ENCODE measurements at regions not wholly inside any gene's neighbourhood (a gene's known extent, or its start where the extent isn't known, plus 50 kb on each side); places are given as distances from the start of the nearest gene placed in this dataset.

DNA sequence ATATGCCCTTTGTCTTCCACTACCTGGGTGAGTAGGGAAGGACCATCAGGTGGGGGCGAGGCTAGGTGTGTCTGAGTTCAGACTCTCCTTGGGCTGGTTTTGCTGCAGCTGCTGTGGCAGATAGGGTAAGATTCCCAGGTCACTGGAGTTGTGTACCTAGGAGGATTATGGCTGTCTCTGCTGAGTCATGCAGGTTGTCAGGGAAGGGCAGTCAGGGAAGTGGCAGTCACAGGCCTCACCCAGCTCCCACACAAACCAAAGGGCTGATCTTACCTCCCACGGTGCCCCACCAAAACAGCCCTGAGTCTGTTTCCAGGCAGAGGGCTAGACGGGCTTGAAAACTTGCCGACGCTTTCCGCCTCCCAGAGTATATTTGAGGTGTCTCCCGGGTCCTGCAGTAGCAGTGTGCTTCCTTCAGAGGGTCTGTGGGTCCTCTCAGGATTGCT lies 201.6 kb upstream of the PLXNA2 start:
- peaks cover 8% of the 10 kb centered on the region for H3K4me1 ChIP-seq (replicated peaks)
- H3K27me3 ChIP-seq (replicated peaks) = no peaks in the 10 kb centered on the region
- no peak overlapping the region for H3K27ac ChIP-seq
- H3K9me3 ChIP-seq (replicated peaks) = no peaks in the 10 kb centered on the region; the same call in 1 of the 2 replicates
- no peak for DNase-seq (ENCODE audit: low read depth in 1 of 2, low spot score in 2 of 2)
- H3K4me3 ChIP-seq = no peak overlapping the region
- H3K36me3 ChIP-seq = no peaks in the 10 kb centered on the region

DNA sequence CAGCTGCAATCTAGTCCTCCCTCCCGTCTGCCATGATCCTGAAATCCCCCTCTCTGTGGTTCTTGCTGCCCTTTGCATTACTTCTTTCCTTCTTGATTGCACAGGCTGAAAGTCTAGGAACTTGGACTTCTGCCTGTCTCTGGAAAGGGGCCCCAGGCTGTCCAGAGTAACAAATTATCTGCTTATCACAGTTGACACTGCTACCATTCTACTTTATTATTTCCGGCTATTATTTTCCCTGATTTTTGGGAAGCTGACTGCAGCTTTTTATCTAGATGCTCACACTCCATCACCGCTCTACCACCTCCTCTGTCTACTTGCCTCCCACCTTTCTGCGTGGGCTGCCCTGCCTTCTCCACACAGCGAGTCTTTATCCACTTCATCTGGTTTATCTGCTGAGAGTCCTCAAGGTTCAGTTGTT lies 202.1 kb upstream of the PLXNA2 start:
- H3K4me3 ChIP-seq = no peak overlapping the region
- H3K27me3 ChIP-seq (replicated peaks) = no peaks in the 10 kb centered on the region
- DNase-seq (ENCODE audit: low read depth in 1 of 2, low spot score in 2 of 2) = no peak
- peaks cover 8% of the 10 kb centered on the region for H3K4me1 ChIP-seq (replicated peaks)
- no peak overlapping the region for H3K27ac ChIP-seq
- H3K36me3 ChIP-seq = no peaks in the 10 kb centered on the region
- no peaks in the 10 kb centered on the region; the same call in 1 of the 2 replicates for H3K9me3 ChIP-seq (replicated peaks)

DNA sequence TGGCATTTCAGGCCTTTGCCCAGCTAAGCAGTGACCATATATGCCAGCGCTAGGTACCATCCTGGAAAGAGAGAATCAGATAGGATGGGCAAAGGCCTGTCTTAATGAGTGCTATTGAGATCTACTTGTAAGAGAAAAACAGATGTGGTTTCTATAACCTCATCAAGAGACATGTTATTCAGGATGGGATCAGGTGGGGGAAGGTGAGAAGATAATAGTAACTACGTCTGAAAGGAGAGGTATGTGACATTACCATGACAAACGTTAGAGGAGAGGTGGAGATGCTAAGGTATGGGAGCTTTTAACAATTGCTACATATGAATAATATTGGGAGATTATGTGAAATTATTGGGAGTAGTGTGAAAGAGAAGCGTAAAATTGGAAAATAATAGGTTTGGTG lies 204.2 kb upstream of the PLXNA2 start:
- H3K27ac ChIP-seq = no peak overlapping the region
- no peak for DNase-seq (ENCODE audit: low read depth in 1 of 2, low spot score in 2 of 2)

DNA sequence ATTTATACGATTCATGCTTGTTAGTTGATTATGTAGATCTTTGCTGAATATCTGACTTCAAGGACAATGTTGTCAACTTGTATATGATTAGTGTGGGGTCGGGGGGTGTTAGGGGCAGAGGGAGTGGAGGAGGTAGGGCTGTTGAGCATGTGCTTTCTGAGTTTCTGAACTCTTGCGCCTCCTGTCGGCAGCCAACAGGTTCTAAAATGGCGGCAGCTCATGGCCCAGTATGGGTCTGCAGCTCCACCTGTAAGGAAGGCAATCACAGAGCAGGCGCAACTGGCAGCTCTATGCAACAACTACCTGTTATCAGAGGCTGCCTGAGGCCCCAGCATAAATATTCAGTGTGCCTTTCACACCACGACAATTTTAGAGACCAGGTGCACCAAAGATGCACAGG lies 205.8 kb upstream of the PLXNA2 start:
- no peaks in the 10 kb centered on the region for H3K36me3 ChIP-seq
- no peaks in the 10 kb centered on the region for H3K9me3 ChIP-seq (replicated peaks)

More for the DNA sequence above, 204.2 kb upstream of the PLXNA2 start:
- no peaks in the 10 kb centered on the region for H3K9me3 ChIP-seq (replicated peaks)
- no peak overlapping the region for H3K4me3 ChIP-seq
- no peaks in the 10 kb centered on the region for H3K27me3 ChIP-seq (replicated peaks)
- no peaks in the 10 kb centered on the region for H3K36me3 ChIP-seq
- peaks cover 8% of the 10 kb centered on the region for H3K4me1 ChIP-seq (replicated peaks)

DNA sequence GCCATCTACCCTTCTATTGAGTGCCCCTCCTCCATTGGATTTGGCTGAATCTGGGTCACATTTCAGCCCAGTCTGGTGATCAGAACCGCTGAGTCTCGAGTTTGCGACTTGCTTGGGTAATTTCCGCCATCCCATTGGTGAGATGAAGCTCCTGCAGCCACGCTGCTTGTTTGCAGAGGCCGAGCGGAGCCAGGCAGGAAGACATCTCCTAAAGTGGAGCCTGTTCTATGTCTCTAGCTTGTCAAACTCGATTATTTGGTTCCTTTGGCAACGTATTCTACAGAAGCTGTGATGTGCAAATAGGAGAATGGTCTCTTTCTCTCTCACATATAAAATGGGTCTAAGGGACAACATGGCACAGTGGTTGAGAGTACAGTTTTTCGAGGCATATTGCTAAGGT lies 206.8 kb upstream of the PLXNA2 start:
- H3K27ac ChIP-seq = no peak overlapping the region
- no peaks in the 10 kb centered on the region for H3K27me3 ChIP-seq (replicated peaks)
- no peaks in the 10 kb centered on the region for H3K9me3 ChIP-seq (replicated peaks)
- H3K4me1 ChIP-seq (replicated peaks) = peaks cover 8% of the 10 kb centered on the region
- no peaks in the 10 kb centered on the region for H3K36me3 ChIP-seq
- DNase-seq (ENCODE audit: low read depth in 1 of 2, low spot score in 2 of 2) = no peak
- H3K4me3 ChIP-seq = no peak overlapping the region

More for the DNA sequence above, 205.8 kb upstream of the PLXNA2 start:
- no peak for DNase-seq (ENCODE audit: low read depth in 1 of 2, low spot score in 2 of 2)
- Histone ChIP-seq H3K27me3 (replicated peaks) (no peaks in the 10 kb centered on the region), H3K4me1 (replicated peaks) (peaks cover 8% of the 10 kb centered on the region), H3K27ac (no peak overlapping the region), H3K4me3 (no peak overlapping the region)

DNA sequence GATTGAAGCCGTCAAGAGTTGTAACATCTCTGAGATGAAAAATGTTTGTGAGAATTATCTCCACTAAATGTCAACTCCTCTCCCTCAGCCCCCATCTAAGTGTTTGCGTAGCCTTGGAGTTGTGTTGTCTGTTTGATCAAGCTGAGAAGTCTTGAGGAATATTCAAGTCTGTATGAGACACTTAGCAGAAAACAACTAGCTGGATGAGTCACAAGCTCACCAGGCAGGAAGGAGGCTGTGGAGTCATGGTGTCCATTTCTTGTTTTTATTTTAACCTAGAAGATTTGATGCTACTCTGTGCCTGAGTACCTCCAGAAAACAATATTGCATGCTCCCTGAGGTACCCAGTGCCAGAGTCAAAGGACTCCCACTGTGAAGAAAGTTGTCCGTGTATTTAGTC lies 211.6 kb upstream of the PLXNA2 start:
- H3K4me3 ChIP-seq = no peak overlapping the region
- DNase-seq (ENCODE audit: low read depth in 1 of 2, low spot score in 2 of 2) = peak in 1 of 2 experiments; percentile 36
- no peaks in the 10 kb centered on the region for H3K9me3 ChIP-seq (replicated peaks)
- no peaks in the 10 kb centered on the region for H3K36me3 ChIP-seq
- H3K27me3 ChIP-seq (replicated peaks) = no peaks in the 10 kb centered on the region
- peaks cover 7% of the 10 kb centered on the region for H3K4me1 ChIP-seq (replicated peaks)
- no peak overlapping the region for H3K27ac ChIP-seq

DNA sequence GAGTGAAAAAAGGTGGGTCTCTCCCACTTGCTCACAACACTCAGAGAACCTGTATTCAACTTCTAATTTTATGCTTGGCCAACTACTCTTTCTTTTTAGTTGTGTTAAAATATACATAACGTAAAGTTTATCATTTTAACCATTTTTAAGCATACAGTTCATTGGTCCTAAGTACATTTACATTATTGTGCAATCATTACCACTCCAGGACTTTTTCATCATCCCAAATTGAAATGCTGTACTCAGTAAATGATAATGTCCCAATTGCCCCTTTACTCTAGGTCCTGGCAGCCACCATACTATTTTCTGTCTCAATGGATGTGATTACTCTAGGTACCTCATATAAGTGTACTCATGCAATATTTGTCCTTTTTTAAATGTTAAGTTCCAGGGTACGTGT lies 212.3 kb upstream of the PLXNA2 start:
- peaks cover 7% of the 10 kb centered on the region for H3K4me1 ChIP-seq (replicated peaks)
- no peaks in the 10 kb centered on the region for H3K27me3 ChIP-seq (replicated peaks)
- DNase-seq (ENCODE audit: low read depth in 1 of 2, low spot score in 2 of 2) = no peak
- H3K27ac ChIP-seq = no peak overlapping the region
- H3K9me3 ChIP-seq (replicated peaks) = no peaks in the 10 kb centered on the region
- no peak overlapping the region for H3K4me3 ChIP-seq
- H3K36me3 ChIP-seq = no peaks in the 10 kb centered on the region

DNA sequence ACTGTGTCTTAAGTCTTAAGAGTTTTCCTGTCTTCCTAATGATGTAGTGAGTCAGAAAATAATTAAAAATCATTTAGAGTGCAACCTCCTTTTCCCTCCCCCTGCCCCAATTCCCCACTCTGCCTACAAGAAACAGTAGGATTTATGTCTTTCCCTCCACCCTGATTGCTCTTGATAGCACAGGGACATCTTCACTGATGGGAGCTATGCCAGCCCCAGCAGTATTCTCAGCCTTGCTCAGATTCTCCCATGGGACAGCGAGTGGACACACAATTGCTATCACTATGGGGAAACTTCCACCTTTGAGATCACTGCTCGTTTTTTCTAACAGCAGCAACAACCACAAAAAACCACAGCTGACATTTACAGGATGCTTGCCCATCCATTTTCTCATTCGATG lies 216.6 kb upstream of the PLXNA2 start:
- H3K4me3 ChIP-seq = no peak overlapping the region
- H3K27ac ChIP-seq = no peak overlapping the region
- H3K27me3 ChIP-seq (replicated peaks) = no peaks in the 10 kb centered on the region
- H3K36me3 ChIP-seq = no peaks in the 10 kb centered on the region
- H3K9me3 ChIP-seq (replicated peaks) = no peaks in the 10 kb centered on the region
- no peak for DNase-seq (ENCODE audit: low read depth in 1 of 2, low spot score in 2 of 2)
- H3K4me1 ChIP-seq (replicated peaks) = peaks cover 4% of the 10 kb centered on the region

DNA sequence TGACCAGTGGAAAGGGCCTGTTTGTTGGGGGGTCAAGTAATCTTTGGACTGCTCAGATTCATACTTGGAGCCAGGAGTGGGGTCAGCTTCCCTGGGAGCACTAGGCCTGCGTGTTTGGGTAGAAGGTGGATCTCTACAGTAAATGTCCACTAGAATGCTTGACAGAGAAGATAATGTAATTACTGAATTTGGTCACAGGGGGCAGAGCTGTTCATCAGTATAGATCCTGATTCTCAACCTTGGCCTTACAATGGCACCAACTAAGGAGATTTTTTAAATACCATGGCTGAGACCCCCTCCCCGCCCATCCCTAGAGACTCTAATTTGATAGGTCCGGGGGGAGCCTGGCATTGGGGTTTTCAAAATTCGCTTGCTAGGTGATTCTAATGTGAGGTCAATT lies 217.5 kb upstream of the PLXNA2 start:
- H3K27me3 ChIP-seq (replicated peaks) = no peaks in the 10 kb centered on the region
- H3K36me3 ChIP-seq = no peaks in the 10 kb centered on the region
- H3K27ac ChIP-seq = no peak overlapping the region
- no peaks in the 10 kb centered on the region for H3K9me3 ChIP-seq (replicated peaks)
- DNase-seq (ENCODE audit: low read depth in 1 of 2, low spot score in 2 of 2) = no peak
- H3K4me3 ChIP-seq = no peak overlapping the region
- no peaks in the 10 kb centered on the region for H3K4me1 ChIP-seq (replicated peaks)

DNA sequence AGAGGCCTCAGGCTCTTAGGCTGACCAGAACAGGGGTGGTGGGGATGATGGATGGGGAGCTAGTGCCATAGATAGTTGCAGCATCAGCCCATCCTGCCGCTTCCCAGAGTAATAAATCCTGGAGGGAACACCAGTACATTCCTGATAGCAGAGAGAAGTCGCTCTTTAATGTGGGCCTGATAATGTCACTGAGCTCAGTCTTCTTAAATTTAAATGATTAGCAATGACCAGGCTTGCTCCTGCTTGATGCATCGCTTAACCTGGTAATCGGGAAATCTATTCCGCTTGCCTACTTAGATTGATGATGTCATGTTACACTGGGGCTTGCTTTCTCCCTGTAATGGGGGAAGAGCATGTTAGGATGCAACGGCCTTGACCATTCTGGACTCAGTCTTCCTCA lies 218.6 kb upstream of the PLXNA2 start:
- DNase-seq (ENCODE audit: low read depth in 1 of 2, low spot score in 2 of 2) = no peak
- Histone ChIP-seq H3K9me3 (replicated peaks) (no peaks in the 10 kb centered on the region), H3K27ac (no peak overlapping the region), H3K36me3 (no peaks in the 10 kb centered on the region), H3K4me3 (no peak overlapping the region), H3K4me1 (replicated peaks) (no peaks in the 10 kb centered on the region), H3K27me3 (replicated peaks) (no peaks in the 10 kb centered on the region)

DNA sequence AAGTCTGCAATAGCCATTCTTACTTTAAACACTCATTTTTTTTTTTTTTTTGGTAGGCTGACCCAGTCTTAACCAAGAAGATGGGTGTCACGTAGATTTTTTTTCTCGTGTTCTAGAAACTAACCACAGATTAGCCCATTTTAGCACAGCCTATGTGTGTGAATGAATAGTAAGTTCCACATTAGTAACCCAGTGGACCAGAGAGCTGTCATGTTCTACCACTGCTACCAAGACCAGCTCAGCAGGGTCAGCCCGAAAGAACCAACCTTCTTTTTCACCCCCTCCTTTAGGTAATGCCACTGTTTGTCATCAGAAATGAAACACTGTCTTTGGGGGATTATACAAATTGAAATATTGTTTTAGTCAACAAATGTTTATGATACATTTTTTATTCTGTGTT lies 221.1 kb upstream of the PLXNA2 start:
- no peaks in the 10 kb centered on the region for H3K27me3 ChIP-seq (replicated peaks)
- no peaks in the 10 kb centered on the region for H3K36me3 ChIP-seq
- H3K27ac ChIP-seq = no peak overlapping the region
- no peaks in the 10 kb centered on the region for H3K4me1 ChIP-seq (replicated peaks)
- no peak for DNase-seq (ENCODE audit: low read depth in 1 of 2, low spot score in 2 of 2)
- H3K4me3 ChIP-seq = no peak overlapping the region
- no peaks in the 10 kb centered on the region for H3K9me3 ChIP-seq (replicated peaks)

DNA sequence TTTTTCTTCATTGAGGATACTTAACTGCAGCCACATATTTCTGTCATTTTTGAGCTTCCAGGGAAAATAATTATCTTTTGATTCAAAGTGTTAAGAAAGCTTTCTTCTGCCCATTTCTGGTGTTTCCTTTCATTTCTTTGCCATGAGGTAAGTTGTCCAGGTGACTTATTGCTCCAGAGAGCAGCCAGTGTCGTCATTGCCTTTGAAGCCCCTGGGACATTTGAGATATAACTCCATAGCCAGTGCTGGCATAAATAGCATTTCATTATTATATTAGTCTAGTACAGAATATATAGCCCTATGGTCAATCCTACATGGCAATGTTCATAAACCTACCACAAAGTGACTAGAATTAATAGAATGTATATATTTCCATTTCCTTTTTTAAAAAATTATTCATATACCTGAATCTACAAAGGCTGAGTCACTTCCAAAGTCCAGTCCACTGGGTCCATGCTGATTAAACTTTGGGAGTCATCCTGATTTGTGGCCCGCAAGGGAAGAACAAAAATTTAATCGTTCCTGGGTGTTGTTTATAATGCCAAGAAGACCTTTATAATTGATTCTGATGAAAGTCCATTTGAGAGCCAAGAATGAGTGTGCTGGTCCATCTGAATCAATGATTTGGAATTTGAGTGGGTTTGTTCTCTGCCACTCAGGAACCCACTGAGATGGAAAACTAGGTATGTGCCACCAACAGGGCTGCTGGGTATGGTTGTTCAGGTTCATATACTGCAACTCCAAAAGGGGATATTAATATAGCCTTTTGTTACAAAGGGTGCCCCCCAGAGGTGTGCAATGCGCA lies 221.8 kb upstream of the PLXNA2 start:
- H3K27ac ChIP-seq = no peak overlapping the region
- no peak overlapping the region for H3K4me3 ChIP-seq
- H3K36me3 ChIP-seq = no peaks in the 10 kb centered on the region
- H3K9me3 ChIP-seq (replicated peaks) = no peaks in the 10 kb centered on the region
- DNase-seq (ENCODE audit: low read depth in 1 of 2, low spot score in 2 of 2) = no peak
- no peaks in the 10 kb centered on the region for H3K4me1 ChIP-seq (replicated peaks)
- no peaks in the 10 kb centered on the region for H3K27me3 ChIP-seq (replicated peaks)

DNA sequence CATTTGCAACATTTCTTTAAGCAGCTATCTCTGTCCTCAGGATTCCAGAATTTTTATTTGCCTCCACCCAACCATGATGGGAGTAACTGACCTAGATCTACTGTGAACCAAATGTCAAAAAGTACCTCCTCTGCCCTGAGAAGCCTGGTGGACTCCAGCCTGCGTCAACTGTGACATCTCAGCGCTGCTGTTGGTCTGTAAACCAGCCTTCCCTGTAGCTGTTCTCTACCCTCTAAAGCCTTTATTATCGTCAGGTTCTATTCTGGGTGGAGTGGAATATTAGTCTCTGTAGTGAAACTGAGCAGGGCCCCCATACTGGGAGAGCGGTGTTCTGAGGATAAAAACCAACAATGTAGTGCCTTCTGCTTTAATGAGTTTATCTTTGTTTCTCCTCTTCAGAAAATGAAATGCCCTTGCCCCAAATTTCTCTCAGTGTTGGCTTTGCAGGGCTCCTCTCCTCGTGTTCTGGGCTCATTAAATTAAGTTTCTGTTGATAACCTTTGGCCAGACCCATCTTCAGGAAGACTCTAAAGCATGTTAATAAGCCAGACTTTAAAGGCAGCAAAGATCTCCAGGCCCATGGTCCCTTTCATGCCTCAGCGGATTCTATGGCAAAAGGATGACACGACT lies 223.1 kb upstream of the PLXNA2 start:
- no peaks in the 10 kb centered on the region for H3K4me1 ChIP-seq (replicated peaks)
- no peak overlapping the region for H3K4me3 ChIP-seq
- no peaks in the 10 kb centered on the region for H3K36me3 ChIP-seq
- no peak for DNase-seq (ENCODE audit: low read depth in 1 of 2, low spot score in 2 of 2)
- no peak overlapping the region for H3K27ac ChIP-seq
- no peaks in the 10 kb centered on the region for H3K9me3 ChIP-seq (replicated peaks)
- H3K27me3 ChIP-seq (replicated peaks) = no peaks in the 10 kb centered on the region

DNA sequence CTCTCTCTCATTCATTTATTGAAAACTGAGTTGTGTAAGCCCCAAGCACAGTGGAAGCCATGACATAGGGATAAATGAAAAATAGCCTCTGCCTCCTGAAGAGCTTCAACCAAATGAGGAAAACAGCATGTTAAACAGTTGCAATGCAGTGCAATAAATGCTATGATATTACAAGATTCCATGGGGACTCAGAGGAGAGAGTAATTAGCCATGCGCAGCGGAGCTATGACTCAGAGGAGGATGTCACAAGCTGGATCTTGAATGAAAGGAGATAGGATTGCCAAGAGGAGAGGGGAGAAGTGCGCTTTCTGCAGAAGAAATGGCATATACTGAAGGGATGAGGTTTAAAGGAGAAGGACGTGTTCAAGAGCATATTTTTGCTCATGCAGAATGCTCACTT lies 231.3 kb upstream of the PLXNA2 start:
- H3K4me3 ChIP-seq = no peak overlapping the region
- no peaks in the 10 kb centered on the region for H3K9me3 ChIP-seq (replicated peaks)
- no peaks in the 10 kb centered on the region for H3K27me3 ChIP-seq (replicated peaks)
- DNase-seq (ENCODE audit: low read depth in 1 of 2, low spot score in 2 of 2) = peak; percentile 68 to 70
- peak overlapping the region; percentile 51 for H3K27ac ChIP-seq
- no peaks in the 10 kb centered on the region for H3K36me3 ChIP-seq
- H3K4me1 ChIP-seq (replicated peaks) = peaks cover 37% of the 10 kb centered on the region

Data from SJSA1 (cell line).